ENCODE measurements at regions not wholly inside any gene's neighbourhood (a gene's known extent, or its start where the extent isn't known, plus 50 kb on each side); places are given as distances from the start of the nearest gene placed in this dataset.

- TF ChIP-seq CTCF (IDR thresholded peaks at IDR 0.05), result no peak
- no peak for TF ChIP-seq POLR2A (IDR thresholded peaks at IDR 0.05)
- no peak for TF ChIP-seq EP300 (IDR thresholded peaks at IDR 0.05)
Measured at GRCh38 chr1:30365596-30365995, 357.8 kb downstream of the MATN1 start.
